ENCODE measurements at regions not wholly inside any gene's neighbourhood (a gene's known extent, or its start where the extent isn't known, plus 50 kb on each side); places are given as distances from the start of the nearest gene placed in this dataset.
A peak's percentile ranks its signal among the peaks of the same experiment; 100 is the strongest.
"Not testable (repeated sequence)": the region's sequence is repeated elsewhere in the genome, so short reads cannot be mapped to it uniquely, and the experiment has no call there.

DNA sequence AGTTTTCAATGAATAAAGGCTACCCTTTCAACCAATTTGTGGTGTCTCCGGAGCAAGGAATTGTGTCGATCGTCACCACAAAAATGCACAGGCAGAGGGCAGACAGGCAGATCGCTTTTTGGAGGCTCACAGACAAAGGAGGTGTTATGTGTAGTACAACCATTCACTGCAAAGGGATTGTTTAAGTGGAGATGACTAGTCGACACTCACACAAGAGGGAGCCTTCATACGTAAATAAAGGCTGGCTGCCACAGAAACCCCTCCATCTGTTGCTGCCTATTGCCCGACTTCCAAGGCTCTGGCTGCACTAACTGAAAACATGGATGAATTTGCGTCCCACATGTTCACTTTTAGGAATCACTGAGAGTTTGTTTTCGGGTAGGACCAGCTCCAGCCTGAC lies 281.1 kb downstream of the NKX6-1 start:
- no peaks in the 10 kb centered on the region for H3K9me2 ChIP-seq (ENCODE audit: insufficient read depth)
- H3K4me3 ChIP-seq = no peak overlapping the region
- intact Hi-C loops (cut with micrococcal nuclease; ENCODE audit: unreplicated experiment) = no loop called here
- H3K36me3 ChIP-seq (ENCODE audit: low read depth) = no peaks in the 10 kb centered on the region
- POLR2A ChIA-PET (ENCODE audit: unreplicated experiment) = no interaction called here
- DNase-seq = no peak
- no peak for TF ChIP-seq EZH2 (IDR thresholded peaks at IDR 0.05; ENCODE audit: low read depth)
- TF ChIP-seq, protein P1, sequence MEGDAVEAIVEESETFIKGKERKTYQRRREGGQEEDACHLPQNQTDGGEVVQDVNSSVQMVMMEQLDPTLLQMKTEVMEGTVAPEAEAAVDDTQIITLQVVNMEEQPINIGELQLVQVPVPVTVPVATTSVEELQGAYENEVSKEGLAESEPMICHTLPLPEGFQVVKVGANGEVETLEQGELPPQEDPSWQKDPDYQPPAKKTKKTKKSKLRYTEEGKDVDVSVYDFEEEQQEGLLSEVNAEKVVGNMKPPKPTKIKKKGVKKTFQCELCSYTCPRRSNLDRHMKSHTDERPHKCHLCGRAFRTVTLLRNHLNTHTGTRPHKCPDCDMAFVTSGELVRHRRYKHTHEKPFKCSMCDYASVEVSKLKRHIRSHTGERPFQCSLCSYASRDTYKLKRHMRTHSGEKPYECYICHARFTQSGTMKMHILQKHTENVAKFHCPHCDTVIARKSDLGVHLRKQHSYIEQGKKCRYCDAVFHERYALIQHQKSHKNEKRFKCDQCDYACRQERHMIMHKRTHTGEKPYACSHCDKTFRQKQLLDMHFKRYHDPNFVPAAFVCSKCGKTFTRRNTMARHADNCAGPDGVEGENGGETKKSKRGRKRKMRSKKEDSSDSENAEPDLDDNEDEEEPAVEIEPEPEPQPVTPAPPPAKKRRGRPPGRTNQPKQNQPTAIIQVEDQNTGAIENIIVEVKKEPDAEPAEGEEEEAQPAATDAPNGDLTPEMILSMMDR (conservative IDR thresholded peaks at IDR 0.05) = no peak
- BruUV-seq (replicated peaks) = no TSS peak
- no peaks in the 10 kb centered on the region for H3K79me2 ChIP-seq (ENCODE audit: low read depth)
- no peak overlapping the region for H2AFZ ChIP-seq
- H3K27me3 ChIP-seq (ENCODE audit: insufficient read depth, low read depth) = no peaks in the 10 kb centered on the region
- no peak overlapping the region for H3K27ac ChIP-seq
- no peaks in the 10 kb centered on the region for H3F3A ChIP-seq (ENCODE audit: insufficient read depth, low read depth)
- no peak overlapping the region for H3K4me2 ChIP-seq
- CTCF ChIA-PET = no interaction called here
- no peaks in the 10 kb centered on the region for H3K9me3 ChIP-seq (ENCODE audit: insufficient read depth, low read depth)
- H3K4me1 ChIP-seq (replicated peaks; ENCODE audit: insufficient read depth) = no peaks in the 10 kb centered on the region
- H4K20me1 ChIP-seq (ENCODE audit: insufficient read depth) = no peaks in the 10 kb centered on the region

DNA sequence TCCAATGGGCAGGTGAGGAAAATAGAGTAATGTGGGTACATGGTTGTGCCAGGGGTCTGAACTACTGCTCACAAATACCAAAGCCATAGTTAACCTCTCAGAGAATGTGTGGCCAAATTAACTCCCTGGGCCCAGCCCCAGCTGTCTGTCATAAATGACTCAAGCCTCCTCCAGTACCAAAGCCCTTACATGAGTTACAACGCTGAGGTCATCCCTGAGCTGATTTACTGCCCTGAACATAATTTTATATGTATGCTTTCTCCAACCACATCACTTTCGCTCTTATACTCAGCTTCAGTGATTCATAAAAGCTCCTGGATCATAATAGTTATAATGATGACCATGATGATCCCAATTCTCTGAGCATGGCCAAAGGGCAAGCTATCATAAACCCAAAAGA lies 283.9 kb downstream of the NKX6-1 start:
- Histone ChIP-seq H3K27me3 (ENCODE audit: insufficient read depth, low read depth) (no peaks in the 10 kb centered on the region), H3K4me3 (no peak overlapping the region), H3K9me2 (ENCODE audit: insufficient read depth) (no peaks in the 10 kb centered on the region), H3F3A (ENCODE audit: insufficient read depth, low read depth) (no peaks in the 10 kb centered on the region), H3K4me2 (no peak overlapping the region), H3K79me2 (ENCODE audit: low read depth) (no peaks in the 10 kb centered on the region), H4K20me1 (ENCODE audit: insufficient read depth) (no peaks in the 10 kb centered on the region), H2AFZ (no peak overlapping the region), H3K36me3 (ENCODE audit: low read depth) (no peaks in the 10 kb centered on the region), H3K27ac (no peak overlapping the region), H3K4me1 (replicated peaks; ENCODE audit: insufficient read depth) (no peaks in the 10 kb centered on the region), H3K9me3 (ENCODE audit: insufficient read depth, low read depth) (no peaks in the 10 kb centered on the region)
- intact Hi-C loops (cut with micrococcal nuclease; ENCODE audit: unreplicated experiment) = no loop called here
- no peak for DNase-seq
- no peak for TF ChIP-seq EZH2 (IDR thresholded peaks at IDR 0.05; ENCODE audit: low read depth)
- TF ChIP-seq, protein P1 (conservative IDR thresholded peaks at IDR 0.05) = no peak
- no TSS peak for BruUV-seq (replicated peaks)
- CTCF ChIA-PET = interaction anchor here (0.6 kb wide), 1 partner anchor 18 kb away, joined by 7 read pairs; no protein-coding TSS in a partner anchor
- POLR2A ChIA-PET (ENCODE audit: unreplicated experiment) = no interaction called here

DNA sequence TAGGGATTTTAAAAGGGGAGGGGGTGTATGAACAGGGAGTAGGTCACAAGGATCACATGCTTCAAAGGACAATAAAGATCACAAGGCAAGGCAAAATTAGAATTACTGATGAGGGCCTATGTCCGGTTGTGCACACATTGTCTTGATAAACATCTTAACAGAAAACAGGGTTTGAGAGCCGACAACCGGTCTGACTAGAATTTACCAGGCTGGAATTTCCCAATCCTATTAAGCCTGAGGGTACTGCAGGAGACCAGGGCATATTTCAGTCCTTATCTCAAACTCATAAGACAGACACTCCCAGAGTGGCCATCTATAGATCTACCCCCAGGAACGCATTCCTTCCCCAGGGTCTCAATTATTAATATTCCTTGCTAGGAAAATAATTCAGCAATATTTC lies 292.9 kb downstream of the NKX6-1 start:
- H3K9me3 ChIP-seq (ENCODE audit: insufficient read depth, low read depth); H3K79me2 ChIP-seq (ENCODE audit: low read depth); BruUV-seq (replicated peaks); CTCF ChIA-PET; H3K4me2 ChIP-seq; H3K9me2 ChIP-seq (ENCODE audit: insufficient read depth); H2AFZ ChIP-seq; H3K4me3 ChIP-seq; H3K27me3 ChIP-seq (ENCODE audit: insufficient read depth, low read depth); intact Hi-C loops (cut with micrococcal nuclease; ENCODE audit: unreplicated experiment); H4K20me1 ChIP-seq (ENCODE audit: insufficient read depth); H3F3A ChIP-seq (ENCODE audit: insufficient read depth, low read depth); POLR2A ChIA-PET (ENCODE audit: unreplicated experiment); H3K4me1 ChIP-seq (replicated peaks; ENCODE audit: insufficient read depth); H3K27ac ChIP-seq; H3K36me3 ChIP-seq (ENCODE audit: low read depth): not testable (repeated sequence)
- DNase-seq = peak in 1 of 2 experiments; percentile 12

DNA sequence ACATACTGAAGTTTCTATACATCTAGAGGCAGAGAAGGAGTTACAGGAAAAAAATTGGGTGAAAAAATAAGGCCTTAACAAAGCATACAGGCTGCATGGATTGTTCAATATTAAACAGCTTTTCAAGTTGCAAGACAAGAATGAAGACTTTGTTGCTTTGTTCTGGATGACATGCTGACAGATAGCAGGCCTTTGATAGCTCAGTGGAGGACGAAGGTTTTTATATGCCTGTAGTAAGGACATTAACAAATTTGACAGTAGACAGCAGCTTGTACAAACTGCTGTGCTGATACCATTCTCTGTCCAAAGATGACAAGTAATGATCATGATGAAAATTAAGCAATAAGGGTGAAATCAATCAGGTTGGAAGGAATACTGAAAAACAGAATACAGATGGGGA lies 309.9 kb downstream of the NKX6-1 start:
- Histone ChIP-seq H3K4me1 (replicated peaks; ENCODE audit: insufficient read depth) (no peaks in the 10 kb centered on the region), H3K36me3 (ENCODE audit: low read depth) (no peaks in the 10 kb centered on the region), H2AFZ (no peak overlapping the region), H3K27me3 (ENCODE audit: insufficient read depth, low read depth) (no peaks in the 10 kb centered on the region), H4K20me1 (ENCODE audit: insufficient read depth) (no peaks in the 10 kb centered on the region), H3K4me3 (no peak overlapping the region), H3K79me2 (ENCODE audit: low read depth) (no peaks in the 10 kb centered on the region), H3K27ac (no peak overlapping the region), H3K9me2 (ENCODE audit: insufficient read depth) (no peaks in the 10 kb centered on the region), H3K9me3 (ENCODE audit: insufficient read depth, low read depth) (no peaks in the 10 kb centered on the region), H3K4me2 (no peak overlapping the region), H3F3A (ENCODE audit: insufficient read depth, low read depth) (no peaks in the 10 kb centered on the region)
- DNase-seq = no peak
- BruUV-seq (replicated peaks) = no TSS peak
- ChIA-PET POLR2A (ENCODE audit: unreplicated experiment) (no interaction called here), CTCF (no interaction called here)
- TF ChIP-seq, protein P1 (conservative IDR thresholded peaks at IDR 0.05) = no peak
- no peak for TF ChIP-seq EZH2 (IDR thresholded peaks at IDR 0.05; ENCODE audit: low read depth)
- intact Hi-C loops (cut with micrococcal nuclease; ENCODE audit: unreplicated experiment) = no loop called here
